ENCODE measurements at regions not wholly inside any gene's neighbourhood (a gene's known extent, or its start where the extent isn't known, plus 50 kb on each side); places are given as distances from the start of the nearest gene placed in this dataset.

- TF ChIP-seq CTCF (IDR thresholded peaks at IDR 0.05) = no peak
- TF ChIP-seq EP300 (IDR thresholded peaks at IDR 0.05) = no peak
Measured at GRCh38 chr4:25486171-25486570, 109.1 kb downstream of the ANAPC4 start.

Data from ovary (tissue), 3 donors.